GM12864 (cell line): ENCODE measurements at regions not wholly inside any gene's neighbourhood (a gene's known extent, or its start where the extent isn't known, plus 50 kb on each side); places are given as distances from the start of the nearest gene placed in this dataset.

Experiments
- DNase-seq: peaks from one replicate; pipeline ENCODE4 v3.0.0-alpha.2; 2011; ENCODE audit warnings: low read depth
- H3K4me3 ChIP-seq: 2 replicates; pipeline ENCODE4 v1.5.1; 2011; ENCODE audit warnings: mild to moderate bottlenecking, low read depth, low read length, control low read depth
- CTCF ChIP-seq: IDR thresholded peaks from 2 replicates; pipeline ENCODE4 v1.5.1; 2011; ENCODE audit warnings: low read depth, mild to moderate bottlenecking, moderate library complexity, low read length, control low read depth, inconsistent platforms; ENCODE audit errors: missing control alignments

- no peak overlapping the region for H3K4me3 ChIP-seq
- no peak for TF ChIP-seq CTCF
- DNase-seq, result no peak
Measured at GRCh38 chr15:47955021-47955420, 165.8 kb upstream of the SLC24A5 start.

- DNase-seq, result peak; percentile 7
- no peak overlapping the region for H3K4me3 ChIP-seq
- no peak for TF ChIP-seq CTCF
Measured at GRCh38 chr15:47959617-47960413, 161.0 kb upstream of the SLC24A5 start.

- peak overlapping the region; percentile 33; the same call in 1 of the 2 replicates for H3K4me3 ChIP-seq
- peak; percentile 84 for DNase-seq
- TF ChIP-seq CTCF, result no peak
Measured at GRCh38 chr15:47961401-47962090, 159.2 kb upstream of the SLC24A5 start.

GRCh38 chr15:47963265-47963664 lies 157.5 kb upstream of the SLC24A5 start:
- no peak for TF ChIP-seq CTCF
- no peak overlapping the region for H3K4me3 ChIP-seq
- DNase-seq, result no peak

GRCh38 chr15:47964229-47964628 lies 156.6 kb upstream of the SLC24A5 start:
- DNase-seq, result no peak
- no peak overlapping the region for H3K4me3 ChIP-seq
- TF ChIP-seq CTCF, result no peak

GRCh38 chr15:47965297-47965696 lies 155.5 kb upstream of the SLC24A5 start:
- no peak overlapping the region for H3K4me3 ChIP-seq
- no peak for TF ChIP-seq CTCF
- DNase-seq, result no peak
